NCI-H2029 (cell line): ENCODE measurements at regions not wholly inside any gene's neighbourhood (a gene's known extent, or its start where the extent isn't known, plus 50 kb on each side); places are given as distances from the start of the nearest gene placed in this dataset.

Experiments
- DNase-seq: peaks from one replicate; lab custom pipeline; 2025; lab: John Stamatoyannopoulos, UW

- DNase-seq, result no peak
These were observed 928.3 kb downstream of the NSUN3 start for GRCh38 chr3:94990952-94991705.

GRCh38 chr3:94996743-94997142, 933.9 kb downstream of the NSUN3 start:
- DNase-seq, result no peak

- no peak for DNase-seq
These were observed 939.7 kb downstream of the NSUN3 start for GRCh38 chr3:95002438-95003046.

GRCh38 chr3:95028688-95029087, 965.8 kb downstream of the NSUN3 start:
- DNase-seq, result no peak

- no peak for DNase-seq
These were observed 966.8 kb downstream of the NSUN3 start for GRCh38 chr3:95029644-95030043.

GRCh38 chr3:95036526-95037021, 973.7 kb downstream of the NSUN3 start:
- no peak for DNase-seq

GRCh38 chr3:95037097-95037496, 974.2 kb downstream of the NSUN3 start:
- DNase-seq, result no peak

- no peak for DNase-seq
These were observed 975.1 kb downstream of the NSUN3 start for GRCh38 chr3:95037927-95038326.

- DNase-seq, result no peak
These were observed 981.2 kb downstream of the NSUN3 start for GRCh38 chr3:95044101-95044500.

GRCh38 chr3:95048564-95048963, 985.7 kb downstream of the NSUN3 start:
- no peak for DNase-seq

- DNase-seq, result no peak
These were observed 987.0 kb downstream of the NSUN3 start for GRCh38 chr3:95049841-95050240.

- no peak for DNase-seq
These were observed 992.4 kb downstream of the NSUN3 start for GRCh38 chr3:95055288-95055687.

GRCh38 chr3:95082191-95082590, 1019.3 kb downstream of the NSUN3 start:
- no peak for DNase-seq

GRCh38 chr3:95084738-95085137, 1021.9 kb downstream of the NSUN3 start:
- DNase-seq, result no peak

GRCh38 chr3:95088464-95088863, 1025.6 kb downstream of the NSUN3 start:
- no peak for DNase-seq

GRCh38 chr3:95097493-95097892, 1034.6 kb downstream of the NSUN3 start:
- no peak for DNase-seq

GRCh38 chr3:95120921-95121320, 1058.1 kb downstream of the NSUN3 start:
- no peak for DNase-seq

GRCh38 chr3:95123104-95123503, 1060.2 kb downstream of the NSUN3 start:
- DNase-seq, result no peak

- DNase-seq, result no peak
These were observed 1072.0 kb downstream of the NSUN3 start for GRCh38 chr3:95134693-95135413.

GRCh38 chr3:95148107-95148506, 1085.2 kb downstream of the NSUN3 start:
- no peak for DNase-seq

- no peak for DNase-seq
These were observed 1088.7 kb downstream of the NSUN3 start for GRCh38 chr3:95151590-95151989.

- DNase-seq, result no peak
These were observed 1091.9 kb downstream of the NSUN3 start for GRCh38 chr3:95154766-95155165.

GRCh38 chr3:95162794-95163193, 1099.9 kb downstream of the NSUN3 start:
- DNase-seq, result no peak
